HCT116 (cell line): ENCODE measurements at regions not wholly inside any gene's neighbourhood (a gene's known extent, or its start where the extent isn't known, plus 50 kb on each side); places are given as distances from the start of the nearest gene placed in this dataset.

ENCODE experiments used
- ATAC-seq: fragments of 200-7000 bp; cut with Tn5 transposase; 2 replicates; pipeline ENCODE4 v1.9.1; 2020; ENCODE audit warnings: mild to moderate bottlenecking, moderate library complexity
- BruUV-seq: library from RNA; stranded (reverse); fragments of 400-500 nt; replicated peaks from 2 replicates; lab custom pipeline; 2021; lab: Mats Ljungman, UMichigan
- CTCF ChIA-PET: fragments of 300-600 bp; sonication (Branson Sonifier 250); formaldehyde crosslinking; loops from one replicate; lab custom pipeline; 2021; ENCODE audit warnings: antibody characterized with exemption; lab: Charles Lee
- POLR2A ChIA-PET: fragments of 300-600, 350-600 bp; sonication (Branson Sonifier 250); formaldehyde crosslinking; loops from one replicate; lab custom pipeline; 2021; ENCODE audit warnings: antibody characterized with exemption; lab: Charles Lee
- RAD21 ChIA-PET, 2 experiments: fragments of 300-600 bp; sonication (Branson Sonifier 250); formaldehyde crosslinking; loops; one replicate each; lab custom pipeline; 2023; ENCODE audit warnings: low total read pairs in 2 of 2; ENCODE audit not compliant: uncharacterized antibody in 2 of 2, unreplicated experiment in 2 of 2, low non-redundant PET in 1 of 2; lab: Charles Lee
- DNase-seq: peaks from one replicate; pipeline ENCODE4 v3.0.0-alpha.2; 2010; ENCODE audit warnings: low read depth, low spot score
- H2AFZ ChIP-seq: fragments of 200-600 bp; shearing (Covaris generic), sonication (generic); 2 replicates; pipeline ENCODE4 v1.6.1; 2017; ENCODE audit warnings: low read depth, mixed run types, mixed read lengths, antibody characterized with exemption, low read length; ENCODE audit not compliant: poor library complexity, severe bottlenecking
- H3K27ac ChIP-seq: 2 replicates; pipeline ENCODE4 v1.5.1; 2012; ENCODE audit warnings: low read depth, low read length
- H3K27me3 ChIP-seq: fragments of 200-600 bp; sonication (generic); 2 replicates; pipeline ENCODE4 v1.6.1; 2016; ENCODE audit warnings: mixed run types, low read length, mixed read lengths; ENCODE audit not compliant: insufficient read depth
- H3K36me3 ChIP-seq, 2 experiments: fragments of 200-500 bp in 1 of 2; fragments of 200-600 bp in 1 of 2; sonication (Bioruptor generic) in 1 of 2; sonication (generic) in 1 of 2; 2 replicates each; pipeline versions ENCODE4 v1.5.1 to v1.6.1; 2014 to 2016; ENCODE audit warnings: low read length in 2 of 2, inconsistent platforms in 1 of 2, mixed read lengths in 1 of 2, mixed run types in 1 of 2; ENCODE audit not compliant: insufficient read depth in 2 of 2, control insufficient read depth in 1 of 2
- H3K4me1 ChIP-seq, 2 experiments: fragments of 200-600 bp in 1 of 2; sonication (generic) in 1 of 2; 2 replicates each; pipeline versions ENCODE4 v1.5.1 to v1.6.1; 2012 to 2017; ENCODE audit warnings: low read length in 2 of 2, inconsistent platforms in 1 of 2, mild to moderate bottlenecking in 1 of 2, mixed read lengths in 1 of 2, mixed run types in 1 of 2, moderate library complexity in 1 of 2; ENCODE audit not compliant: insufficient read depth in 2 of 2, control insufficient read depth in 1 of 2
- H3K4me2 ChIP-seq: fragments of 200-600 bp; sonication (generic); 2 replicates; pipeline ENCODE4 v1.6.1; 2017; ENCODE audit warnings: mixed run types, low read length, mixed read lengths
- H3K4me3 ChIP-seq, 2 experiments: fragments of 200-600 bp in 1 of 2; sonication (generic) in 1 of 2; replicated peaks in 1 of 2; 2 replicates each; pipeline ENCODE4 v1.5.1; 2011 to 2016; ENCODE audit warnings: low read length in 2 of 2, control low read depth in 1 of 2, low read depth in 1 of 2, mild to moderate bottlenecking in 1 of 2, mixed read lengths in 1 of 2, mixed run types in 1 of 2
- H3K79me2 ChIP-seq: fragments of 200-600 bp; sonication (generic); 2 replicates; pipeline ENCODE4 v1.6.1; 2017; ENCODE audit warnings: mild to moderate bottlenecking, mixed run types, low read length, moderate library complexity, mixed read lengths; ENCODE audit not compliant: insufficient read depth
- H3K9ac ChIP-seq: fragments of 200-600 bp; sonication (generic); 2 replicates; pipeline ENCODE4 v1.6.1; 2016; ENCODE audit warnings: low read length, mixed read lengths
- H3K9me2 ChIP-seq: fragments of 200-600 bp; sonication (generic), shearing (Covaris generic); 2 replicates; pipeline ENCODE4 v1.6.1; 2017; ENCODE audit warnings: mixed run types, mild to moderate bottlenecking, moderate library complexity; ENCODE audit not compliant: insufficient read depth
- H3K9me3 ChIP-seq, 2 experiments: fragments of 200-500 bp in 1 of 2; fragments of 200-600 bp in 1 of 2; sonication (Bioruptor generic) in 1 of 2; sonication (generic) in 1 of 2; 2 replicates each; pipeline ENCODE4 v1.6.1; 2014 to 2017; ENCODE audit warnings: low read length in 2 of 2, mixed read lengths in 2 of 2, inconsistent platforms in 1 of 2, low read depth in 1 of 2, mild to moderate bottlenecking in 1 of 2, mixed run types in 1 of 2, moderate library complexity in 1 of 2; ENCODE audit not compliant: control insufficient read depth in 1 of 2, insufficient read depth in 1 of 2
- H4K20me1 ChIP-seq: fragments of 200-600 bp; sonication (generic), shearing (Covaris generic); 2 replicates; pipeline ENCODE4 v1.6.1; 2017; ENCODE audit warnings: mixed run types, mild to moderate bottlenecking, moderate library complexity; ENCODE audit not compliant: insufficient read depth
- EGR1 ChIP-seq: IDR thresholded peaks from 2 replicates; pipeline ENCODE4 v1.6.1; 2012; ENCODE audit warnings: low read depth
- ELF1 ChIP-seq: IDR thresholded peaks from 2 replicates; pipeline ENCODE4 v1.6.1; 2012; ENCODE audit warnings: low read depth, borderline replicate concordance
- EZH2 ChIP-seq: fragments of 200-600 bp; sonication (generic); IDR thresholded peaks from 2 replicates; pipeline ENCODE4 v1.6.1; 2017; ENCODE audit warnings: antibody characterized with exemption, mixed run types
- FOSL1 ChIP-seq: IDR thresholded peaks from 2 replicates; pipeline ENCODE4 v1.6.1; 2012; ENCODE audit warnings: low read depth
- POLR2AphosphoS5 ChIP-seq: IDR thresholded peaks from 2 replicates; pipeline ENCODE4 v1.6.1; 2011; ENCODE audit warnings: mild to moderate bottlenecking, low read depth, low read length, moderate library complexity
- RAD21 ChIP-seq: IDR thresholded peaks from 2 replicates; pipeline ENCODE4 v1.6.1; 2012; ENCODE audit warnings: low read depth, mild to moderate bottlenecking
- SIN3A ChIP-seq: IDR thresholded peaks from 2 replicates; pipeline ENCODE4 v1.6.1; 2012; ENCODE audit warnings: low read depth
- SRF ChIP-seq: IDR thresholded peaks from 2 replicates; pipeline ENCODE4 v1.6.1; 2012; ENCODE audit warnings: low read depth
- TCF7L2 ChIP-seq: IDR thresholded peaks from 2 replicates; pipeline ENCODE4 v1.7.0; 2011; ENCODE audit warnings: borderline replicate concordance, inconsistent platforms; ENCODE audit not compliant: insufficient read depth, insufficient read length; ENCODE audit errors: extremely low read depth
- YY1 ChIP-seq: IDR thresholded peaks from 2 replicates; pipeline ENCODE4 v1.6.1; 2011; ENCODE audit warnings: low read length, low read depth, moderate library complexity, mild to moderate bottlenecking; ENCODE audit not compliant: insufficient replicate concordance; ENCODE audit errors: extremely low read depth
- ZFX ChIP-seq: fragments of 450-650 bp; IDR thresholded peaks from 2 replicates; pipeline ENCODE4 v1.6.1; 2017
- intact Hi-C: fragments of 100-400 bp; cut with micrococcal nuclease; formaldehyde crosslinking; loops from 2 replicates; pipeline ENCODE4 v1.10.0; 2022
- TF ChIP-seq, protein P1 (sequence below): IDR thresholded peaks from 2 replicates; pipeline ENCODE4 v1.6.1; 2011; ENCODE audit warnings: mild to moderate bottlenecking, low read length, moderate library complexity; ENCODE audit not compliant: insufficient replicate concordance; ENCODE audit errors: extremely low read depth
- TF ChIP-seq, protein P2 (sequence below): IDR thresholded peaks from 2 replicates; pipeline ENCODE4 v1.6.1; 2012
- TF ChIP-seq, protein P3 (sequence below): IDR thresholded peaks from 2 replicates; pipeline ENCODE4 v1.6.1; 2012

DNA sequence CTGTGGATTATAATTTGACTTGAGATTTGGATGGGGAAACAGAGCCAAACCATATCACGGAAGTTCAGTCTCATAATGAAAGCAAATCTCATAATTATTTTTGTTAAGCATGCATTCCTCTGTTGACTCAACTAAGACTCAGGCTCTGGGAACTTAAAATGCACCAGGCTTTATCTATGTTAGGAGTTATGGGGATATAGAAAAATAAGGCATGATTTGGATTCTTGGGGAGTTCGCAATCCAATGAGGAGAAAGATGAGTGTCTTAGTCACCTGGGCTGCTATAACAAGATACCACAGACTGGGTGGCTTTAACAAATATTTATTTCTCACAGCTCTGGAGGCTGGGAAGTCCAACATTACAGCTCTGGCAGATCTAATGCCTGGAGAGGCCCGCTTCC lies 89.4 kb upstream of the TJP1 start:
- no peaks in the 10 kb centered on the region for H3K9me2 ChIP-seq
- POLR2A ChIA-PET: no interaction called here
- no peaks in the 10 kb centered on the region for H3K4me1 ChIP-seq
- TF ChIP-seq, protein P1, sequence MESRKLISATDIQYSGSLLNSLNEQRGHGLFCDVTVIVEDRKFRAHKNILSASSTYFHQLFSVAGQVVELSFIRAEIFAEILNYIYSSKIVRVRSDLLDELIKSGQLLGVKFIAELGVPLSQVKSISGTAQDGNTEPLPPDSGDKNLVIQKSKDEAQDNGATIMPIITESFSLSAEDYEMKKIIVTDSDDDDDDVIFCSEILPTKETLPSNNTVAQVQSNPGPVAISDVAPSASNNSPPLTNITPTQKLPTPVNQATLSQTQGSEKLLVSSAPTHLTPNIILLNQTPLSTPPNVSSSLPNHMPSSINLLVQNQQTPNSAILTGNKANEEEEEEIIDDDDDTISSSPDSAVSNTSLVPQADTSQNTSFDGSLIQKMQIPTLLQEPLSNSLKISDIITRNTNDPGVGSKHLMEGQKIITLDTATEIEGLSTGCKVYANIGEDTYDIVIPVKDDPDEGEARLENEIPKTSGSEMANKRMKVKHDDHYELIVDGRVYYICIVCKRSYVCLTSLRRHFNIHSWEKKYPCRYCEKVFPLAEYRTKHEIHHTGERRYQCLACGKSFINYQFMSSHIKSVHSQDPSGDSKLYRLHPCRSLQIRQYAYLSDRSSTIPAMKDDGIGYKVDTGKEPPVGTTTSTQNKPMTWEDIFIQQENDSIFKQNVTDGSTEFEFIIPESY: no peak
- TF ChIP-seq RAD21: no peak
- TF ChIP-seq YY1: no peak
- TF ChIP-seq FOSL1: no peak
- TF ChIP-seq TCF7L2: no peak
- H3K36me3 ChIP-seq: no peaks in the 10 kb centered on the region
- no peak overlapping the region for H3K9ac ChIP-seq
- H3K79me2 ChIP-seq: no peaks in the 10 kb centered on the region
- H3K4me3 ChIP-seq: no peak overlapping the region
- no peak overlapping the region for H3K4me2 ChIP-seq
- peaks cover 3 to 8% of the 10 kb centered on the region in 2 experiments; a peak in 2 of 4 replicates for H3K9me3 ChIP-seq
- H3K27me3 ChIP-seq: no peaks in the 10 kb centered on the region
- BruUV-seq: no TSS peak
- RAD21 ChIA-PET: interaction anchor here in 1 of 2 experiments (1.5 kb wide), 1 partner anchor 14 kb away, joined by 4 read pairs; no protein-coding TSS in a partner anchor
- DNase-seq (no peak), ATAC-seq (no peak)
- H4K20me1 ChIP-seq: no peaks in the 10 kb centered on the region
- intact Hi-C loops: no loop called here
- no peak overlapping the region for H2AFZ ChIP-seq
- no peak overlapping the region for H3K27ac ChIP-seq
- CTCF ChIA-PET: no interaction called here

DNA sequence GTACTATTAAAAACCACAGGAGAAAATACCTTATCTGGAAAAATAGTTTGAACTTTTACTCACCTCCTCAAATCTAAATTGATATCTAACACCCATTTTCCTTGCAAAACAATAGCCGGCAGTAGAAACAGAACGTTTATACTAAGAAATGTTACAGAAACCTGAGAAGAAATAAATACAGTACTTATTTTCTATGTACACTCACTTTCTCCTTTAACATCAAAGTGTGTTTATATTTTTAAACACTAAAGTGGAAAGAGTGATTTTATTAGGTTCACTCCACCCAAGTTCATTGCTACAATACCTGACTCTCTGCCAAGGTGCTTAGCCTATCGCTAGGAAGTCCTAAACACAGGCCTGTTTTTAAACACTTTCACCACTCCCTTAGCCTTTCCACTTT lies 87.8 kb upstream of the TJP1 start:
- POLR2A ChIA-PET: no interaction called here

More for the DNA sequence above, 87.8 kb upstream of the TJP1 start:
- Histone ChIP-seq H4K20me1 (no peaks in the 10 kb centered on the region), H3K9me2 (no peaks in the 10 kb centered on the region), H3K4me2 (no peak overlapping the region), H3K36me3 (no peaks in the 10 kb centered on the region), H3K9me3 (peaks cover 3 to 8% of the 10 kb centered on the region in 2 experiments; a peak in 2 of 4 replicates), H3K4me1 (no peaks in the 10 kb centered on the region), H3K4me3 (no peak overlapping the region), H3K79me2 (no peaks in the 10 kb centered on the region), H3K27me3 (no peaks in the 10 kb centered on the region), H3K9ac (no peak overlapping the region), H2AFZ (no peak overlapping the region), H3K27ac (no peak overlapping the region)
- TF ChIP-seq, protein P1: no peak
- no peak for TF ChIP-seq FOSL1
- TF ChIP-seq, protein P2, sequence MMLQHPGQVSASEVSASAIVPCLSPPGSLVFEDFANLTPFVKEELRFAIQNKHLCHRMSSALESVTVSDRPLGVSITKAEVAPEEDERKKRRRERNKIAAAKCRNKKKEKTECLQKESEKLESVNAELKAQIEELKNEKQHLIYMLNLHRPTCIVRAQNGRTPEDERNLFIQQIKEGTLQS: no peak
- no peak for TF ChIP-seq POLR2AphosphoS5
- no peak for TF ChIP-seq EZH2
- TF ChIP-seq ELF1: no peak
- no peak for TF ChIP-seq RAD21
- no peak for TF ChIP-seq SIN3A
- TF ChIP-seq, protein P3, sequence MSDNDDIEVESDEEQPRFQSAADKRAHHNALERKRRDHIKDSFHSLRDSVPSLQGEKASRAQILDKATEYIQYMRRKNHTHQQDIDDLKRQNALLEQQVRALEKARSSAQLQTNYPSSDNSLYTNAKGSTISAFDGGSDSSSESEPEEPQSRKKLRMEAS: no peak
- no peak for TF ChIP-seq ZFX
- TF ChIP-seq SRF: no peak
- no peak for TF ChIP-seq EGR1
- ChIA-PET CTCF (no interaction called here), RAD21 (no interaction called here)
- intact Hi-C loops: no loop called here
- no peak for DNase-seq
- no TSS peak for BruUV-seq
- ATAC-seq: no peak
